Umbilical cord (tissue), 1 donor: ENCODE measurements at regions not wholly inside any gene's neighbourhood (a gene's known extent, or its start where the extent isn't known, plus 50 kb on each side); places are given as distances from the start of the nearest gene placed in this dataset.

Experiments
- DNase-seq: peaks from one replicate; pipeline ENCODE4 v3.0.0-alpha.2; 2015; ENCODE audit warnings: low spot score

DNA sequence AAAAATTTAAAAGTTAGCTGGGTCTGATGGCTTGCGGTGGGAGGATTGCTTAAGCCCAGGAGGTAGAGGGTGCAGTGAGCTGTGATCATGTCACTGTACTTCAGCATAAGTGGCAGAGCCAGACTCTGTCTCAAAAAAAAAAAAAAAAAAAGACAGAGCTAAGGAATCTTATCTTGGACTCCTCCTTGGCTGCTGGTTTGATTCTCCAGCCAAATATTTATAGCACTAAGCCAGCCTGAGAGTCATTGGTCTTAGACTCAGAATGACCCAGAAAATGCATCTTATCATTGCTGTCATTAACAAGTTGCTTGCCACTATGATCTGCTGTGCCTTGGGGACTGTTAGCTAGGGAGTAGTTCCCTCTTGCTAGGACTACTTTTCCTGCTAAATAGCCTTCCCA, 164.7 kb downstream of the GNAT3 start:
- DNase-seq, result peak; percentile 44

GRCh38 chr7:80346704-80347103, 165.2 kb downstream of the GNAT3 start:
- DNase-seq, result no peak

DNA sequence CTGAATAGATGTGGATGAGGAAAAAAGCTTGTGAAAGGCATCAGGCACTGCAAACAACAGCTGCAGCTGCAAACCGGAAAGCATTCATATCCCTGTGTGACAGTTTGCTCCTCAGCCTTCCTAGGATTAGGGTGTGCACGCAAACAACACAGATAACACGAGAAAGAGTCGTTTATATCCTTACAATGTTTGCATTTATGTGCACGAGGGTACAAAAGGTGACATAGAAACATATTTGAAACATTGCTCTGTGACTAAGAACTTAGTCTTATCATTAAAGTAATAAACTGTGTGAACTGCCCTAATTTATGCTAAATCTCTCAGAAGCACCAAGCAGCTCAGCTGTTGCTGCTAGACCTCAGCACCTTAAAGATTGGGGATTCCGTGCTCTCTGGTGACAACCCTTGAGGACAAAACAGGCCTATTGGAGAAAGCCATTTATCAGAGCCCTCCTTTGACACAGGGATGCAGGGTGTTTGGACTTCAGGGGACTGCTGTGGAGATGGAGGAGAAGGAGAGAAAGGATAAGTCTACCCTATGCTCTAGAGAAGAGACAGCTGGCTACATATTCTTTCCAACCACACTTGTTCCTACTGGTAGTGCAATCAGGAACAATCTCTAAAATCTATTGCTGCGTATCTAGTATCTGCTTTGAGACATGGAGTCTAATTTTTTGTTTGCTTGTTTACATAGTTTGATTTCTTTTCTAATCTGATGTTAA, 176.2 kb downstream of the GNAT3 start:
- DNase-seq, result peak; percentile 41

GRCh38 chr7:80334908-80335307, 177.0 kb downstream of the GNAT3 start:
- DNase-seq, result peak; percentile 19

DNA sequence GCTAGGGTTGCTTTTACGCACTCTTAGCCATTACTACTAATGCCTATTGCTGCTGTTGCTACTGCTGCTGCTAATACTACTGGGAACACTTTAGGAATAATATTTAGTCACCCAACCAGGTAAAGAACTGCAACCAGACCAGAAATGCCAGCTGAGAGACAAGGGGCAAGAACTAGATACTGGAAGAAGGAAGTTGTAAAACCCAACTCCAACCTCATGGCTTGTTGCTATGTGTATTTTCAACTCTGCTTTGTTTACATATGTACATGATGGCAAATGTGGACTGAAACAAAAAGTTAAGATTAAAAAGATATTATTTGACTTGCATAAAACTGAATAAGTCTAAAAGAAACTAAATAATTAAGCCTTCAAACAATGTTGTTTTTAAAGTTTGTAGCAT, 177.7 kb downstream of the GNAT3 start:
- no peak for DNase-seq

DNA sequence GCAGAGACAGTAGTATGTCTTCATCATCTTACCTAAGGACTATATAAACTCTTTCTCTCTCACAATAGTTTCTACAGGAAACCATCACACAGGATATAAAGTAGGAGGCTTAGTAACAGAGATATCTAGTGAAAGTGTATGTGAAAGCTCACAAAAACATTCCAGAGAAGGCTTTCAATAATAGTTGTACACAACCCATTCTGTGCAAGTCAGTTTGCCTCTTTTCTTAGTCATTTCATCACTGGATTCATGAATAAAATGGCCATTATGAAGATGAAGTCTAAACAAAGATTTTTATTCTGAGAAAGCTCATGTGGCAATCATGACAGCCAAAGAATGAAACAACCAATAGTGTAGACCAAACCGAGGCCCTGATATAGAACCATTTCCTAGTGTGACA, 178.8 kb downstream of the GNAT3 start:
- no peak for DNase-seq

DNA sequence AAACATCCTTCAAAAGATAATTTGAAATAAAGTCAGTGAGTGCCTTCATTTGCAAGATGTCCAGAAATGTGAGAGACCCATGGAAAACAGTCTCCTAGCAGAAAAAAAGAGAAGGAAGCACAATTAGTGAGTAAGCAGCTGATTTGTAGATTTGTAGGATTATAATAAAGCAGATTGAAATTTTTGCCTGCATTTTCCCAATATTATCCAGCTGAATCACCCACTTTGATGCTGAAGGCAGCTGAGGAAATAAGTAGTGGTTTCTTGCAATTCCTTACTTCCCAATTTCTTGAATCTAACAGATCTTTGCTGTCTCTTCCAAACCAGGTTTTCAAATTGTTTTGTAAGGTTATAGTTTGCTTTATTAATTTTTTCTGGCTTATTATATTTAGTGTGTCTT, 181.4 kb downstream of the GNAT3 start:
- peak; percentile 18 for DNase-seq

DNA sequence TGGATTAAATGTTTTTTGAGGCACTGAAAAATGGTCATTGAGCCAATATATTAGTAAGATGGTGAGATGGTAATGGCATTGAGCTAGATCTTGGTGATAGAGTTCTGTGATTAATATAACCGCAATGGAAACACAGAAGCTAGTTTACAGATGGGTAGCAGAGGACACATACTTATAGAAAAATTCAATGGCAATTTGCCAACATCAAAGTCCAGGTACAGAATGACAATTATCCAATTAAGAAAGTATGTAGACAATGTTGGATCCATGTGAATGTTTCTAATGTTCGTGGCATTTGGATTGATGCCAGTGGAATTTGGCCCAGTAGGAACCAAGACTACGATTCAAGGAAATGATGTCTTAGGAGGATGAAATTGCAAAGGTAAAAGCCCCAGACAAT, 187.8 kb downstream of the GNAT3 start:
- DNase-seq, result no peak

GRCh38 chr7:80319461-80319860, 184.8 kb downstream of the GNAI1 start:
- DNase-seq, result no peak

DNA sequence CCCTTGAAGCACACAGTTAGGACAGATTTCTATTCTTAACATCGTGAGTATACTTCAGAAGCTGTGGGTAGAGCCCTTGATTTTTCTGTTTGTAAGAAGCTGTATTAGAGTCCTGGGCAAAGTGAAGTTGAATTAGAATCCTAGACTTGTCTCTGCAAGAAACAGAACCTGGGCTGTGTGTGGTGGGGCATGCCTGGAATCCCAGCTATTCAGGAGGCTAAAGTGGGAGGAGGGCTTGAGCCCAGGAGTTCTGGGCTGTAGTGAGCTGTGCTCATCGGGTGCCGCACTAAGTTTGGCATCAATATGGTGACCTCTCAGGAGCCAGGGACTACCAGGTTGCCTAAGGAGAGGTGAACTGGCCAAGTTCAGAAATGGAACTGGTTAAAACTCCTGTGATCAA, 183.4 kb downstream of the GNAI1 start:
- no peak for DNase-seq

- DNase-seq, result no peak
Measured at GRCh38 chr7:80316811-80317210, 182.2 kb downstream of the GNAI1 start.

- no peak for DNase-seq
Measured at GRCh38 chr7:80313716-80314115, 179.1 kb downstream of the GNAI1 start.

- no peak for DNase-seq
Measured at GRCh38 chr7:80313067-80313626, 178.5 kb downstream of the GNAI1 start.

- DNase-seq, result peak; percentile 64
Measured at GRCh38 chr7:80312139-80312661, 177.6 kb downstream of the GNAI1 start.

- DNase-seq, result no peak
Measured at GRCh38 chr7:80311313-80311712, 176.7 kb downstream of the GNAI1 start.

DNA sequence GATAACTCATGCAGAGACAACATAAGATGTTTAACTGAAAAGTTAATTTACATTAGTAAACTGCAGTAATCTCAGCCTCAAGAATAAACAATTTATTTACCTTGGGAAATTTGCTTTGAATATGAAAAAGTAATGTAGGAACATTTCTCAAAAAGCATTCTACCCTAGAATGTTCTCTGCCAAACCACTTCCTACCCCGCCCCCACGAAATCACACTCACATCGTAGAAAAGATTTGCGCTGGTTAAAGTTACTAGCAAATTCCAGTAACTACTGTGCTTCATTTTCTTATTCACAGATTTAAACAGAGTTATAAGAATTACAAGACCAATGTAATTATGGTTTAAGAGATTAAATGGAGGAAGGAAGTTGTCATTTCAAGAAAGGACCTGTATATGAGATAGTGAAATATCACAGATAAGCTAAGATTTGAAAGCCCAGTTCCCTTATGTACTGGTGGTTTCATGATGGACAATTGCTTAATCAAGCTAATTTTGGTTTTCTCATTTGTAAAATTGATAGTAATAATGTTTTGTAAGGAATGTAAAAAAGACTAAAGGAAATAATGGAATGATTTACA, 175.4 kb downstream of the GNAI1 start:
- no peak for DNase-seq

DNA sequence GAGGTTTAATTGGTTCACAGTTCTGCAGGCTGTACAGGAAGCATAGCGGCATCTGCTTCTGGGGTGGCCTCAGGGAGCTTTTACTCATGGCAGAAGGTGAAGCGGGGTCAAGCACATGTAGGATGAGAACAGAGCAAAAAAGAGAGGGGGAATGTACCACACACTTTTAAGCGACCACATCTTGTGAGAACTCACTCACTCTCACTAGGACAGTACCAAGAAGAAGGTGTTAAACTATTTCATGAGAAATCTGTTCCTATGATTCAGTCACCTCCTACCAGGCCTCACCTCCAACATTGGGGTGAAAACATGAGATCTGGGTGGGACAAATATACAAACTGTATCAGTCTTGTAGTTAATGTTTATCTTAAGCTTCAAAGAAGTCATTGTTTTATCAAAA, 174.7 kb downstream of the GNAI1 start:
- no peak for DNase-seq

DNA sequence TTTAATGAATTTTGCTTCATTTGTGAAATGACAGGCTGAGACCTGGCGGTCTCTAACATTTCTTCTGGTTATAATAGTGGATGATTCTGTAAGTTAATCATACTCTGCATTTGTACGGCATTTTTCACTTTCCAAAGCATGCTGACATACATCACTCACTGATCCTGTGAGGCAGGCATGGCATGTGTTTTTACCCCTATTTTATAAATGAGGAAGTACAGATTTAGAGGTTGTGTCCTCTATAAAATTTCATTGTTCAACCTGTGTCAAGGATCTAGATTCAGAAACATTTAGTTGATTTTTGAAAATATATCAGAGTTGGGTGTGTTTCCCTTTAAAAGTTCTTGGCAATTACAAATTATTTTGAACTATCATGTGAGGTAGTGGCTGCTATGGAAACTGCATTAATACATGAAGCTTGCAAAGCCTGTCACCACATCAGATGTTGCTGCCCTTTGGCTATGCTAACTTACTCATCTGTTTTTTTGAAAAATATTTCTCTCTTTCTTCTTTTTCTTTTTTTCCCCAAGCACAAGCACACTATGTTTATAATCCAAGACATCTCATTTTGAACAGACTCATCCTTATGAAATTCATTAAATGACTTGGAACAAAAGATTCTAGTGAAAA, 172.7 kb downstream of the GNAI1 start:
- DNase-seq, result peak; percentile 54

GRCh38 chr7:80303315-80303714, 168.7 kb downstream of the GNAI1 start:
- no peak for DNase-seq

GRCh38 chr7:80302636-80303035, 168.0 kb downstream of the GNAI1 start:
- no peak for DNase-seq

DNA sequence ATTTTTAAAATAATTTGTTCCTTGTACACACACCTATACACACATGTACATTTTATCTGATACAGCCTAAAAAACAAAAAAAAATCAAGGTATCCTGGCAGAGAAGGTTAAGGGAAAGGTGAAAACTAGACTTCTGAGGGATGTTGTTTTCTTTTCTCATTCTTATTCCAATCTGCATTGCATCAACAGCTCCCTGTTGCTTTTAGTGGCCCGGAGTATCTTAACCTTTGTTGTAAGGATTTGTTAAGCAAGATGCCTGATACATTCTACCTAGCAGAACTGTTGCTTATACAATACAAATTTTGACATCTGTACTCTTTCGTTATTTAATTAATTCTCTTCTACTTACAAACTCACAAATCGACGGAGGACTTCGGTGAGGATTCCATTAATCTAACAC, 167.4 kb downstream of the GNAI1 start:
- DNase-seq, result no peak

DNA sequence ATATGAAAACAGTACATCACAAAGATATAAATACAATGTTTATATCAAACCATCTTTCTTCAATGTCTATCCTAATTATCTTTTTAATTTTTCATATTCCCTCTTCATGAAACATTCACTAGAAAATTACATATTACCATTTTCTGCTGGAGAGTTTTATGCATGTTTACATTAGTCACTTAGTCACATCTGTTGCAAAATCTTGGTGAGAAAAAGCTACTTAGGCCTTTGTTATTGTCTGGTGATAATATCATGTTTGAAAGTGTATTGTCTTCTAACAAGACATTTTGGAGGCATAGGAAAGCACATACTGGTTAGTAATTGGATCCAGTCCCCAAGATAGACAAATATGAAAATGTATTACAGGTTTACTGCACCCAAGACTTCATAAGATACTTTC, 163.6 kb downstream of the GNAI1 start:
- no peak for DNase-seq

DNA sequence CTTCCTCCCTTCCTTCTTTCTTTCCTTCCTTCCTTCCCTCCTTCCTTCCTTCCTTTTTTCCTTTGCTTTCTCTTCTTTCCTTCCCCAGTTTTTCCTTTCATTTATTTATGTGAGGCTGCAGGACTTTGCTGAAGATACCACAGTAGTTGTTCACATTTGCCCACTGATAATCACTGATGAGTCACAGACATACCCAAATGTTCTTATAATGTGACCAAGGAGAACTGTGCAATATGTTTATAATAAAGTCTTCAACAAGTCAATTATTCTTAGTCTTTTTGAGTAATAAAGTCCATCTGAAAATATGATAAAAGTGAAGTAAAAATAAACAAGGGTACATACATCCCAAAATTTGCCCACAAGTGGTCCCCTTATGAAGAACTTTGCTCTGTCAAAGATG, 159.7 kb downstream of the GNAI1 start:
- no peak for DNase-seq
